22Rv1 (cell line): ENCODE measurements at regions not wholly inside any gene's neighbourhood (a gene's known extent, or its start where the extent isn't known, plus 50 kb on each side); places are given as distances from the start of the nearest gene placed in this dataset.

ENCODE experiments used
- CTCF ChIP-seq: fragments of 450-650 bp; IDR thresholded peaks from 2 replicates; pipeline ENCODE4 v1.5.1; 2017; ENCODE audit warnings: mild to moderate bottlenecking
- ZFX ChIP-seq: fragments of 450-650 bp; IDR thresholded peaks from 2 replicates; pipeline ENCODE4 v1.6.1; 2017; ENCODE audit warnings: antibody characterized with exemption, borderline replicate concordance

GRCh38 chr16:6541267-6541666, 791.4 kb upstream of the RBFOX1 start:
- no peak for TF ChIP-seq CTCF
- no peak for TF ChIP-seq ZFX
